Osteocyte (in vitro differentiated cells): ENCODE measurements at regions not wholly inside any gene's neighbourhood (a gene's known extent, or its start where the extent isn't known, plus 50 kb on each side); places are given as distances from the start of the nearest gene placed in this dataset.

Experiments
- DNase-seq: peaks from one replicate; pipeline ENCODE4 v3.0.0; 2021; ENCODE audit warnings: mixed read lengths; ENCODE audit not compliant: unreplicated experiment; ENCODE audit errors: extremely low spot score
- H3K27ac Mint-ChIP-seq: one replicate; pipeline ENCODE4 v1.8.0; 2021; ENCODE audit warnings: mild to moderate bottlenecking, mixed read lengths; ENCODE audit not compliant: unreplicated experiment
- H3K27me3 Mint-ChIP-seq: one replicate; pipeline ENCODE4 v1.8.0; 2021; ENCODE audit warnings: mixed read lengths; ENCODE audit not compliant: unreplicated experiment
- H3K36me3 Mint-ChIP-seq: one replicate; pipeline ENCODE4 v1.8.0; 2021; ENCODE audit warnings: mixed read lengths; ENCODE audit not compliant: unreplicated experiment
- H3K4me1 Mint-ChIP-seq: one replicate; pipeline ENCODE4 v1.8.0; 2021; ENCODE audit warnings: mixed read lengths; ENCODE audit not compliant: unreplicated experiment
- H3K4me3 Mint-ChIP-seq: one replicate; pipeline ENCODE4 v1.8.0; 2021; ENCODE audit warnings: mild to moderate bottlenecking, moderate library complexity, mixed read lengths; ENCODE audit not compliant: unreplicated experiment
- H3K9me3 Mint-ChIP-seq: one replicate; pipeline ENCODE4 v1.8.0; 2021; ENCODE audit warnings: mixed read lengths; ENCODE audit not compliant: unreplicated experiment
- TF ChIP-seq, protein P1 (sequence below): fragments of 200-600 bp; sonication (generic); IDR thresholded peaks from 2 replicates; pipeline ENCODE4 v1.5.0; 2021; ENCODE audit warnings: antibody characterized with exemption, mild to moderate bottlenecking, moderate library complexity

GRCh38 chr12:30810918-30811317 lies 56.2 kb upstream of the CAPRIN2 start:
- no peak overlapping the region for H3K4me3 Mint-ChIP-seq
- DNase-seq, result peak; percentile 3
- H3K27ac Mint-ChIP-seq, result no peak overlapping the region
- H3K27me3 Mint-ChIP-seq, result peaks cover 5% of the 10 kb centered on the region
- TF ChIP-seq, protein P1, sequence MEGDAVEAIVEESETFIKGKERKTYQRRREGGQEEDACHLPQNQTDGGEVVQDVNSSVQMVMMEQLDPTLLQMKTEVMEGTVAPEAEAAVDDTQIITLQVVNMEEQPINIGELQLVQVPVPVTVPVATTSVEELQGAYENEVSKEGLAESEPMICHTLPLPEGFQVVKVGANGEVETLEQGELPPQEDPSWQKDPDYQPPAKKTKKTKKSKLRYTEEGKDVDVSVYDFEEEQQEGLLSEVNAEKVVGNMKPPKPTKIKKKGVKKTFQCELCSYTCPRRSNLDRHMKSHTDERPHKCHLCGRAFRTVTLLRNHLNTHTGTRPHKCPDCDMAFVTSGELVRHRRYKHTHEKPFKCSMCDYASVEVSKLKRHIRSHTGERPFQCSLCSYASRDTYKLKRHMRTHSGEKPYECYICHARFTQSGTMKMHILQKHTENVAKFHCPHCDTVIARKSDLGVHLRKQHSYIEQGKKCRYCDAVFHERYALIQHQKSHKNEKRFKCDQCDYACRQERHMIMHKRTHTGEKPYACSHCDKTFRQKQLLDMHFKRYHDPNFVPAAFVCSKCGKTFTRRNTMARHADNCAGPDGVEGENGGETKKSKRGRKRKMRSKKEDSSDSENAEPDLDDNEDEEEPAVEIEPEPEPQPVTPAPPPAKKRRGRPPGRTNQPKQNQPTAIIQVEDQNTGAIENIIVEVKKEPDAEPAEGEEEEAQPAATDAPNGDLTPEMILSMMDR, result no peak
- peaks cover 6% of the 10 kb centered on the region for H3K36me3 Mint-ChIP-seq
- H3K9me3 Mint-ChIP-seq, result peaks cover 12% of the 10 kb centered on the region
- H3K4me1 Mint-ChIP-seq, result no peaks in the 10 kb centered on the region

- TF ChIP-seq, protein P1, result no peak
- no peaks in the 10 kb centered on the region for H3K4me1 Mint-ChIP-seq
- no peak overlapping the region for H3K27ac Mint-ChIP-seq
Measured at GRCh38 chr12:30807695-30808034, 52.9 kb upstream of the CAPRIN2 start.

DNA sequence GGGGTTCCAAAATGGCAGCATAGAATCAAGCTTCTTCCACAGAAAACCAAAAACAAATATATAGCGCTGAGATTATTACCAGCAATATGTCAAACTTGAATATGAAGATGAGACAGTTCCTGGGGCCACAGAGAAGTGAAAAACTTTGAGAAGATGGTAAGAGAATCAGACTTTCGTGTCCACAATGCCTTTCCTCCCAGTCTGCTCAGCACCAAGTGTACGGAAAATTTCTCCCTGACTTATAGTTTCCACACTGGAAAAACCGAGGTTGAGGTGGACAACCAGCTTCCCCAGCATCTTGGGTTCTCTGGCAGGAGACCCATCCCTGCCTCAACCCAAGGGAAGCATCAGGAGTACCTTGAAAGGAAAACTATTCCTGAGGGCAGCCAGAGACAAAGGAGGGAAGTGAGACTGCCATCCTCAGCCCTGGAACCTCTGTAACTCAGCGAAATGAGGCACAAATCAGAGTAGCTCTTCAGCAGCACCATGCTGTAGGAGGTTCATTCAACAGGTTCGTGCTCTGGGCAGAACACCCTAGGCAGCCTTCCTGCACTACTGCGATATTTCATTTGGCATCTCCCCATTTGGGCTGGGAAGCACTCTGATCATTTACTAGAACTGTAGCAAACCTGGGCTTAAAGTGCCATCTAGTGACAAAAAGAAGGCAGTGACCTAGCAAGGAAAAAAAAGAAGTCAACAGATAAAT lies 52.4 kb upstream of the CAPRIN2 start:
- H3K27me3 Mint-ChIP-seq, result peaks cover 2% of the 10 kb centered on the region
- peaks cover 6% of the 10 kb centered on the region for H3K36me3 Mint-ChIP-seq
- TF ChIP-seq, protein P1, result peak; percentile 85
- no peak overlapping the region for H3K27ac Mint-ChIP-seq
- no peak overlapping the region for H3K4me3 Mint-ChIP-seq
- H3K9me3 Mint-ChIP-seq, result peaks cover 12% of the 10 kb centered on the region
- H3K4me1 Mint-ChIP-seq, result no peaks in the 10 kb centered on the region
- no peak for DNase-seq

More at GRCh38 chr12:30807695-30808034, 52.9 kb upstream of the CAPRIN2 start:
- Mint-ChIP-seq H3K36me3 (peaks cover 6% of the 10 kb centered on the region), H3K27me3 (peaks cover 2% of the 10 kb centered on the region), H3K4me3 (no peak overlapping the region), H3K9me3 (peaks cover 12% of the 10 kb centered on the region)
- DNase-seq, result no peak

DNA sequence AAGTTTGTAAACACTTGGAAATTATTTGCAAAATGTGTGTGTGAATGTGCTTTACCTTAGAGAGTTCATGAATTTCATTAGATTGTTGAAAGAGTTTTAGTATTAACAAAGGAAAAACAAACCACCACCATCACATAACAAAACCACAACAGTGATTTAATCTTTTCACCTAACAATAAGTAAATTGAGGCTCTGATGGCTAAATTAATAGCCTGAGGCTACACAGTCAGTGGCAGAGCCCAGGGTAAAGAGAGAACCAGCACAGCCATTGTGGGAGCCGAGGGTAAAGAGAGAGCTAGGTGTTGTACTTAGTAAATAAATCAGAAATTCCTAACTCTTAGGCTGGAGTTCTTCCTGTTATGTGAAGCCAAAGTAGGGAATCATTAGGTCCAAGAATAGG lies 51.2 kb upstream of the CAPRIN2 start:
- Mint-ChIP-seq H3K9me3 (peaks cover 12% of the 10 kb centered on the region), H3K4me3 (no peak overlapping the region), H3K27ac (no peak overlapping the region), H3K27me3 (no peaks in the 10 kb centered on the region), H3K4me1 (no peaks in the 10 kb centered on the region), H3K36me3 (peaks cover 6% of the 10 kb centered on the region)
- no peak for DNase-seq
- TF ChIP-seq, protein P1, result no peak
